Activated CD8-positive, alpha-beta memory T cell treated with anti-CD3 and anti-CD28 coated beads for 4 hours (primary cell): ENCODE measurements at regions not wholly inside any gene's neighbourhood (a gene's known extent, or its start where the extent isn't known, plus 50 kb on each side); places are given as distances from the start of the nearest gene placed in this dataset.

Experiments
- DNase-seq, 2 donors: peaks; one replicate each; pipeline ENCODE4 v3.0.0-alpha.2; 2020; ENCODE audit warnings: low read depth in 2 of 2

DNA sequence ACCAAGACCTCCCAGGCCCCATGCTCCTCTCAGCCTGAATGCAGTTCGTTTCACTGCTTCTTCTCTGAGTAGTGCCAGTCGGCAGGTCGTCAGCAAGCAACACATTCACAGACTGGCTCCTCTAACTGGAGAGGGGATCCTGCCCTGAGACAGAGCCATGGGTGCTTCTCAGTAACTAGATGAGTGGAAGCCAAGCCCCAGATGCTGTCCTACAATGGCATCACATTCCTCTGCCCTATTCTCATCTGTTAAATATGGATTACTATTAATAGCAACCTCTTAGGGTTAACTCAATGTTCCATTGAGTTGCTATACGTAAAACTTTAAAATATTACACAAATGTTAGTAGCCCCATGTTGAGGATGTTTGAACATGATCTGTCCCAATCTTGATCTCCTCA lies 84.2 kb upstream of the S1PR1 start:
- no peak for DNase-seq

- DNase-seq: no peak
Observed at GRCh38 chr1:101151286-101151685, 85.5 kb upstream of the S1PR1 start.

- no peak for DNase-seq
Observed at GRCh38 chr1:101150670-101151069, 86.1 kb upstream of the S1PR1 start.

- no peak for DNase-seq
Observed at GRCh38 chr1:101150266-101150665, 86.6 kb upstream of the S1PR1 start.

- DNase-seq: no peak
Observed at GRCh38 chr1:101148980-101149379, 87.8 kb upstream of the S1PR1 start.

GRCh38 chr1:101147381-101147780 lies 89.4 kb upstream of the S1PR1 start:
- DNase-seq: no peak

DNA sequence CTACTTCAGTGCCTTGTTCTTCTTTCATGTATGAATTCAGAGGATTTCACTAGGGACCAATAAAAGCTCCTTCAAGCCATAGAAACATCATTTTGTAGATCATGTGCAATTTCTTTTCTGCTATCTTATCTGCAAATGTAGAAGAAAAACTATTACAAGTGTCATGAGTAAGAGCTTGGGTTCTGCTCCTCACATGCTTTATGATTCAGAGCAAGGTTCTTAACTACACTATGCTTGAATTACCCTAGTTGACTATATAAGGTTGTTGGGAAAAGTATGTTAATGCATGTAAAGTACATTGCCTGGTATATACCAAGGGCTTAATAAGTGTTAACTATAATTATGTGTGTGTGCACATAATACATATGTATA lies 91.4 kb upstream of the S1PR1 start:
- DNase-seq: no peak

- no peak for DNase-seq
Observed at GRCh38 chr1:101144671-101145448, 92.0 kb upstream of the S1PR1 start.

DNA sequence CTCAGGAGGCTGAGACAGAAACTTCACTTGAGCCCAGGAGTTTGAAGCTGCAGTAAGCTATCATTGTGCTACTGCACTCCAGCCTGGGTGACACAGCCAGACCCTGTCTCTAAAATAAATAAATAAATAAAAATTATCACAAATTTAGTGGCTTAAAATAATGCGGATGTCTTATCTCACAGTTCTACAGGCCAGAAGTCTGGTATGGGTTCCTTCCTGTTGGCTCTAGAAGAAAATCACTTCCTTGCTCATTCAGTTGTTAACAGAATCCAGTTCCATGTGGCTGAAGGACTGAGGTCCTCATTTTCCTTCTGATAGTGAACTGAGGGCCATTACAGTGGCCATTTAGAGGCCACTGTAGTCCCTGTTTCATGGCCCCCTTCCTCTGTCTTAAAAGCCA lies 94.6 kb upstream of the S1PR1 start:
- no peak for DNase-seq

DNA sequence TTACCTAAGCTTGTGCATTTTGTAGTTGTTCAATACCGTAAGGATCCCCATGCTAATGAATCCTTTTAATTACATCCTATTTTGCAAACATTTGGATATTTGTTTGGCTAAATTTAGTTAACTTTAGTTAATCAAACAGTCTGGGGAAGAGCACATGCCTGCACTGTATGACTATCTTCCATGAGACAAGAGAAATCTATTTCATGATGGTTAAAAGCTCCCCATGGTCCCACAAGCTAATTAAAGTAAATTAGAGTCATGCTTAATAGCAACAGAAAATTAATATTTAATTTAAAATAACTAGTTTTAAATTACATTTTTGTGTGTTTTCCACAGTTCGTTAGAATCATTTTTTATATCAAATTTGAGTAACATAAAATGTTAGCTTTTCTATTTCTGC lies 95.4 kb upstream of the S1PR1 start:
- no peak for DNase-seq

GRCh38 chr1:101139821-101140718 lies 96.7 kb upstream of the S1PR1 start:
- DNase-seq: no peak

DNA sequence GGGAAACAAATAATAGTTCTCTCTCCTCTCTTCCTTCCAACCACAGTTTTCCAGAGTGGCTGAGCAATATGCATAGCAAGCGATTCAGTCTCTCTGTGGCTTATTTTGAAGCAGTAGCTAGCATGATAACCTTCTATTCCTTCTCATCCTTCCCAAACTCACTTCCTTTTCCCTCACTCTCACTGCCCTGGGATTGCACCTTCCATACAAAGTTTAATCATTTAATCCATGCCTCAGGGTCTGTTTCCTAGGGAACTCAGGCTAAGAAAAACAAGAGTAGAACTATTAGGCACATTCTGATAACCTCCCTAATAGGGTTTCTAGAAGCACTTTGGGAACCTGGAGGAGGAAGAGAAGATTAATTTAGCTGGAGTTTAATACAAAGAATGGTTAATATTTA lies 97.7 kb upstream of the S1PR1 start:
- no peak for DNase-seq

- DNase-seq: no peak
Observed at GRCh38 chr1:101137144-101138126, 99.4 kb upstream of the S1PR1 start.

DNA sequence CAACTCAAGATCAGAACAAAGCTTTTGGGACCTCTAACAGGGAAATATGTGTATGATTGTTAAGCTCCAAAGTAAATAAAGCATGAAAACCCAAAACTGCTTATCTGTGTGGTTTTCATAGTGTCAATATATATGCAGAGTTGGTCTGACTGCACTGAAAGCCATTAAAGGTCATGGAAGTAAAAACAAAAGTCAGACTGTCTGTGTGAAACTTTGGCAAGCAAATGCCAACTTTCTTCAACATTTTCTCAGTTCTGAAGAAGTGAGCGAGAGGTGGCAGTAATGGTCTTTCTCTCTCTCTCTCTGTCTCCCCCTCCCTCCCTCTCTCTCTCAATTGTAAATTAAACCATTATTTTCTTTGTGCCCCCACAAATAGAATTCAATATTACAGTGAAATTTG lies 100.1 kb upstream of the S1PR1 start:
- no peak for DNase-seq

DNA sequence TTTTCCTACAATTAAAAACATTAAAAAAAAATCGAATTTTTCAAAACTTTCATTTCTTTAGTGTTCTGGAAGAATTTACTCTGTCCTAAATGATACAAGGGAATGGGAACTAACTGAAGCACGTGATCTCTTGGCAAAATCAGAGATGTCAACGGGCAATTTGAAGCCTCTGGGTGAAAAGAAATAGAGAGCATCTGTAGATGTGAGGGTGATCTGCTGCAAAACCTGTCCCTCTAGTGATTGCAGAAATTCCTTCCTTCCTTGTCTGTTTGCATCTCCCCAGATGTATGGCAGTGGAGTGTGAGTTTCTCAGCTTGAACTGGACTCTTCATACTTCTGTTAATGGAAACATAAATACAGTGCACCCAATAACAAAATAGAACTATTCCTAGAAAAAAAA lies 100.5 kb upstream of the S1PR1 start:
- no peak for DNase-seq

GRCh38 chr1:101135526-101135925 lies 101.3 kb upstream of the S1PR1 start:
- no peak for DNase-seq

DNA sequence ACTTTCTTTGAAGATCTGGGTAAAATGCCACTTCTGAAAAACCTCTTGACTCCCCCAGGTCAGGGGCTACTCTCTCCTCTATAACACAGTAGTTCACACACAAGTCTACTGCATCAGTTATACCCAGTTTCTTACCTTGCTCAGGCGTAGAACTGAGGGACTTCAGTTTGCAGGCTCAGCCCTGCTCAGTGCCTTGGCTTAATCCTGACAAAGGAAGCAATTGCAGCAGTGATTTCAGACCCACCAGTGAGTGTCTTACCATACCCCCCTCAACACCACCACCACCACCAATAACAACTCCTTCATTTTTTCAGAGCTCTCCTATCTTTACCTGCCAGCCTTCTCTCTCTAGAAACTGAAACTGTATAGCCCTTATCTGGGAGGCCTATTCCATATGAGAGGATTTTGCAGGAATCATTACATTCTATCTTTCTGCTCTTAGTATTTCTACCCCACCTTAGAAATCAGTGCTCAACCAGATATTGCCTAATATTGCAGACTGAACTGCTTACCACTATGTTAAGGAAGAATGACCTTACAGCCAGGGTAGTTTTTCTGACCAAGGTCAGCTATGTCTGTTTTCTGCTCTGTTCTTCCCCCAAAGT lies 105.5 kb upstream of the S1PR1 start:
- DNase-seq: no peak

DNA sequence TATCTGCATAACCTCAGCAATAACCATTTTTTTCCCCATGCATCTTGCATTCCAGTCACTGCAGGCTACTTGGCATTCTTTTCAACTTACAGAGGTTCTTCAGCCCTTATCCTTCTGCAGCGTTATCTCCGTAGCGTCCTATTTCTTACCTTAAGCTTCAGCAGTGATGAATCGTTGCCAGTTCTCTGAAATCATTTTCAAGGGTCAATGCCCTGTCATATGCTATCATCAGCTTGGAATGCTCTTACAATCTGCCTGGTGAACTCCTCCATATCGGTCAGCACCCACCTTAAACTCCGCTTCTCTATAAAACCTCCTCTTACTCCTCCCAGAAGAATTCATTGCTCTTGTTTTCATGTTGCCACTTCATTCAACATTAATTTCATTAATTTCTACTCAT lies 105.1 kb upstream of the DPH5 start:
- no peak for DNase-seq

DNA sequence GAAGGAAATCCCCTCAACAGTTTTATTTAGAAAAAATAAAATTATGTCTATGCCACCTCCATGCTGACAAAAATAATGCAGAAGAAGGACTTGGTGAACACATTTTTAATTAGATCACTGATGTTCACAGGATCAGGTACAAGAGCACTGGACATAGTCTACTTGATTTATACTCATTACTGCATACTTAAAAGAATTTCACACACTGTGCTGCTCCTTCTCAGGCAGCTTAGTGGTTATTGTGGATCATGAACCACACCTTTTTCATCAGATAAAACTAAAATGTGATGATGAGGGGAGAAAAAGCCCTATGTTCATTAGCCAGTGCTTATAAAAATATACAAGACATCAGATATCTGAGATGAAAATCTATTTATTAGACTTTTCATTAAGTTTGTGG lies 103.3 kb upstream of the DPH5 start:
- no peak for DNase-seq

GRCh38 chr1:101128211-101128727 lies 102.7 kb upstream of the DPH5 start:
- no peak for DNase-seq

- no peak for DNase-seq
Observed at GRCh38 chr1:101124405-101124804, 98.8 kb upstream of the DPH5 start.
